WTC11 (cell line): ENCODE measurements at regions not wholly inside any gene's neighbourhood (a gene's known extent, or its start where the extent isn't known, plus 50 kb on each side); places are given as distances from the start of the nearest gene placed in this dataset.

ENCODE experiments used
- ATAC-seq: fragments of 200-7000 bp; cut with Tn5 transposase; 2 replicates; pipeline ENCODE4 v1.10.0; 2021; ENCODE audit warnings: mild to moderate bottlenecking, moderate library complexity
- CTCF ChIA-PET: fragments of 300-600 bp; sonication (Branson Sonifier 250); formaldehyde crosslinking; loops from one replicate; lab custom pipeline; 2021; ENCODE audit warnings: antibody characterized with exemption; lab: Charles Lee
- POLR2A ChIA-PET: fragments of 350-600 bp; sonication (Branson Sonifier 250); formaldehyde crosslinking; loops from one replicate; lab custom pipeline; 2021; ENCODE audit warnings: antibody characterized with exemption; lab: Charles Lee
- DNase-seq: peaks from one replicate; pipeline ENCODE4 v3.0.0; 2021; ENCODE audit warnings: low spot score
- H3K27ac Mint-ChIP-seq: 2 replicates; pipeline ENCODE4 v1.8.0; 2021; ENCODE audit warnings: mixed read lengths
- H3K27me3 Mint-ChIP-seq: 2 replicates; pipeline ENCODE4 v1.8.0; 2021; ENCODE audit warnings: low read depth, mild to moderate bottlenecking, moderate library complexity, mixed read lengths
- H3K36me3 Mint-ChIP-seq: 2 replicates; pipeline ENCODE4 v1.8.0; 2021; ENCODE audit warnings: mixed read lengths
- H3K4me1 Mint-ChIP-seq: 2 replicates; pipeline ENCODE4 v1.8.0; 2022; ENCODE audit warnings: mixed read lengths
- H3K4me3 Mint-ChIP-seq: 2 replicates; pipeline ENCODE4 v1.8.0; 2021; ENCODE audit warnings: mild to moderate bottlenecking, moderate library complexity, mixed read lengths
- H3K9me3 Mint-ChIP-seq: 2 replicates; pipeline ENCODE4 v1.8.0; 2021; ENCODE audit warnings: mixed read lengths
- CBFB ChIP-seq: sonication (generic); formaldehyde crosslinking; IDR thresholded peaks from 2 replicates; pipeline ENCODE4 v1.8.1; 2022; ENCODE audit warnings: mild to moderate bottlenecking, low read depth, missing genetic modification reagents
- FOXJ3 ChIP-seq: sonication (generic); formaldehyde crosslinking; IDR thresholded peaks from 2 replicates; pipeline ENCODE4 v1.9.0; 2021; ENCODE audit warnings: missing genetic modification reagents, mild to moderate bottlenecking, borderline replicate concordance
- FOXP4 ChIP-seq: sonication (generic); formaldehyde crosslinking; IDR thresholded peaks from 2 replicates; pipeline ENCODE4 v1.8.0; 2022; ENCODE audit warnings: mild to moderate bottlenecking, missing genetic modification reagents
- HMGA2 ChIP-seq: fragments of 250-450 bp; sonication (Bioruptor Pico); IDR thresholded peaks from 2 replicates; pipeline ENCODE4 v1.4.0; 2021; ENCODE audit warnings: mild to moderate bottlenecking, moderate library complexity
- MAX ChIP-seq: sonication (generic); formaldehyde crosslinking; IDR thresholded peaks from 2 replicates; pipeline ENCODE4 v1.8.0; 2022; ENCODE audit warnings: mild to moderate bottlenecking, missing genetic modification reagents
- OVOL2 ChIP-seq: fragments of 250-450 bp; sonication (Bioruptor Pico); IDR thresholded peaks from 2 replicates; pipeline ENCODE4 v1.9.0; 2021; ENCODE audit warnings: mild to moderate bottlenecking, borderline replicate concordance
- STAT6 ChIP-seq: sonication (generic); formaldehyde crosslinking; conservative IDR thresholded peaks from 2 replicates; pipeline ENCODE4 v1.8.1; 2023; ENCODE audit warnings: mild to moderate bottlenecking, low read depth, missing genetic modification reagents, moderate library complexity
- TEAD1 ChIP-seq: sonication (generic); formaldehyde crosslinking; IDR thresholded peaks from 2 replicates; pipeline ENCODE4 v1.8.0; 2022; ENCODE audit warnings: mild to moderate bottlenecking, missing genetic modification reagents
- ZBTB43 ChIP-seq: sonication (generic); formaldehyde crosslinking; IDR thresholded peaks from 2 replicates; pipeline ENCODE4 v1.8.1; 2023; ENCODE audit warnings: mild to moderate bottlenecking, missing genetic modification reagents
- ZNF138 ChIP-seq: sonication (generic); formaldehyde crosslinking; conservative IDR thresholded peaks from 2 replicates; pipeline ENCODE4 v1.8.1; 2022; ENCODE audit warnings: mild to moderate bottlenecking, moderate library complexity, missing genetic modification reagents
- ZNF416 ChIP-seq: fragments of 250-450 bp; sonication (Bioruptor Pico); IDR thresholded peaks from 2 replicates; pipeline ENCODE4 v1.9.0; 2021; ENCODE audit warnings: mild to moderate bottlenecking, inconsistent platforms
- ZNF532 ChIP-seq: fragments of 250-450 bp; sonication (Bioruptor Pico); IDR thresholded peaks from 2 replicates; pipeline ENCODE4 v1.9.0; 2021; ENCODE audit warnings: mild to moderate bottlenecking, borderline replicate concordance
- TF ChIP-seq, protein P1 (sequence below): sonication (generic); formaldehyde crosslinking; IDR thresholded peaks from 2 replicates; pipeline ENCODE4 v1.8.1; 2022; ENCODE audit warnings: mild to moderate bottlenecking, moderate library complexity, missing genetic modification reagents
- TF ChIP-seq, protein P2 (sequence below): sonication (generic); formaldehyde crosslinking; IDR thresholded peaks from 2 replicates; pipeline ENCODE4 v1.8.0; 2023; ENCODE audit warnings: mild to moderate bottlenecking, missing genetic modification reagents

GRCh38 chr6:165086814-165087213, 222.6 kb downstream of the C6orf118 start:
- Mint-ChIP-seq H3K4me3 (no peak overlapping the region), H3K4me1 (no peaks in the 10 kb centered on the region), H3K9me3 (peaks cover 15% of the 10 kb centered on the region), H3K36me3 (no peaks in the 10 kb centered on the region), H3K27me3 (no peaks in the 10 kb centered on the region), H3K27ac (no peak overlapping the region)
- DNase-seq (no peak), ATAC-seq (no peak)
- ChIA-PET CTCF (no interaction called here), POLR2A (no interaction called here)
- no peak for TF ChIP-seq STAT6 (CRISPR knock-in tag)
- no peak for TF ChIP-seq HMGA2 (CRISPR knock-in tag)
- TF ChIP-seq CBFB (CRISPR knock-in tag) = no peak
- TF ChIP-seq FOXP4 (CRISPR knock-in tag) = no peak
- no peak for TF ChIP-seq ZNF532
- TF ChIP-seq MAX (CRISPR knock-in tag) = no peak
- TF ChIP-seq, protein P1, sequence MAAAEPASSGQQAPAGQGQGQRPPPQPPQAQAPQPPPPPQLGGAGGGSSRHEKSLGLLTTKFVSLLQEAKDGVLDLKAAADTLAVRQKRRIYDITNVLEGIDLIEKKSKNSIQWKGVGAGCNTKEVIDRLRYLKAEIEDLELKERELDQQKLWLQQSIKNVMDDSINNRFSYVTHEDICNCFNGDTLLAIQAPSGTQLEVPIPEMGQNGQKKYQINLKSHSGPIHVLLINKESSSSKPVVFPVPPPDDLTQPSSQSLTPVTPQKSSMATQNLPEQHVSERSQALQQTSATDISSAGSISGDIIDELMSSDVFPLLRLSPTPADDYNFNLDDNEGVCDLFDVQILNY (CRISPR knock-in tag) = no peak
- TF ChIP-seq FOXJ3 = no peak
- TF ChIP-seq OVOL2 (CRISPR knock-in tag) = no peak
- TF ChIP-seq TEAD1 (CRISPR knock-in tag) = no peak
- no peak for TF ChIP-seq ZNF416
- TF ChIP-seq, protein P2, sequence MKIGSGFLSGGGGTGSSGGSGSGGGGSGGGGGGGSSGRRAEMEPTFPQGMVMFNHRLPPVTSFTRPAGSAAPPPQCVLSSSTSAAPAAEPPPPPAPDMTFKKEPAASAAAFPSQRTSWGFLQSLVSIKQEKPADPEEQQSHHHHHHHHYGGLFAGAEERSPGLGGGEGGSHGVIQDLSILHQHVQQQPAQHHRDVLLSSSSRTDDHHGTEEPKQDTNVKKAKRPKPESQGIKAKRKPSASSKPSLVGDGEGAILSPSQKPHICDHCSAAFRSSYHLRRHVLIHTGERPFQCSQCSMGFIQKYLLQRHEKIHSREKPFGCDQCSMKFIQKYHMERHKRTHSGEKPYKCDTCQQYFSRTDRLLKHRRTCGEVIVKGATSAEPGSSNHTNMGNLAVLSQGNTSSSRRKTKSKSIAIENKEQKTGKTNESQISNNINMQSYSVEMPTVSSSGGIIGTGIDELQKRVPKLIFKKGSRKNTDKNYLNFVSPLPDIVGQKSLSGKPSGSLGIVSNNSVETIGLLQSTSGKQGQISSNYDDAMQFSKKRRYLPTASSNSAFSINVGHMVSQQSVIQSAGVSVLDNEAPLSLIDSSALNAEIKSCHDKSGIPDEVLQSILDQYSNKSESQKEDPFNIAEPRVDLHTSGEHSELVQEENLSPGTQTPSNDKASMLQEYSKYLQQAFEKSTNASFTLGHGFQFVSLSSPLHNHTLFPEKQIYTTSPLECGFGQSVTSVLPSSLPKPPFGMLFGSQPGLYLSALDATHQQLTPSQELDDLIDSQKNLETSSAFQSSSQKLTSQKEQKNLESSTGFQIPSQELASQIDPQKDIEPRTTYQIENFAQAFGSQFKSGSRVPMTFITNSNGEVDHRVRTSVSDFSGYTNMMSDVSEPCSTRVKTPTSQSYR = no peak
- no peak for TF ChIP-seq ZNF138
- no peak for TF ChIP-seq ZBTB43 (CRISPR knock-in tag)
